MG63 (cell line): ENCODE measurements at regions not wholly inside any gene's neighbourhood (a gene's known extent, or its start where the extent isn't known, plus 50 kb on each side); places are given as distances from the start of the nearest gene placed in this dataset.

Experiments used
- DNase-seq: peaks from one replicate; pipeline ENCODE4 v3.0.0-alpha.2; 2020
- H3K27me3 ChIP-seq: fragments of 250-450 bp; sonication (Bioruptor Pico); 2 replicates; pipeline ENCODE4 v1.5.1; 2020; ENCODE audit warnings: mild to moderate bottlenecking, moderate library complexity
- H3K36me3 ChIP-seq: fragments of 250-450 bp; sonication (Bioruptor Pico); 2 replicates; pipeline ENCODE4 v1.5.1; 2020; ENCODE audit warnings: mild to moderate bottlenecking, moderate library complexity
- H3K4me3 ChIP-seq: fragments of 250-450 bp; sonication (Bioruptor Pico); 2 replicates; pipeline ENCODE4 v1.5.1; 2020; ENCODE audit warnings: mild to moderate bottlenecking, moderate library complexity
- H3K9me3 ChIP-seq: fragments of 250-450 bp; sonication (Bioruptor Pico); 2 replicates; pipeline ENCODE4 v1.5.1; 2020; ENCODE audit warnings: mild to moderate bottlenecking, moderate library complexity

DNA sequence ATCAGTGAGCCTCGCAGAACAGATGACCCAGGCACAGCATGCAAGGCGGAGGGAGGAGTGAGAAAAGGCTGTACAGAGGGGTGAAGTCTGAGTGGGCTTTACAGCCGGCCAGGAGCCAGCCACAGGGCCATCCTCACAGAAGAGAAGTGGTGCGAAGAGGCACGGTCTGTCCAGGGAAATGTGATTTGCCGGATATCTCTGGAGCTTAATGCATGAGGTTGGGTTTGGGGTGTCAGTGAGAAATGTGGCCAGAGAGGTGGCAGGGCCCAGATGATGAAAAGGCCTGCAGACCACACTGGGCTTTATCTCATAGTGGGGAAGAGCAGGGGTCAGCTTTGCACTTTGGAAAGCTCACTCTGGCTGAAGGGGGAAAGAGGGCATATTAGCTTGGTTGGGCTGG is 255.2 kb downstream of the BUD13 start:
- Histone ChIP-seq H3K36me3 (no peaks in the 10 kb centered on the region), H3K27me3 (no peaks in the 10 kb centered on the region)
- DNase-seq: no peak

DNA sequence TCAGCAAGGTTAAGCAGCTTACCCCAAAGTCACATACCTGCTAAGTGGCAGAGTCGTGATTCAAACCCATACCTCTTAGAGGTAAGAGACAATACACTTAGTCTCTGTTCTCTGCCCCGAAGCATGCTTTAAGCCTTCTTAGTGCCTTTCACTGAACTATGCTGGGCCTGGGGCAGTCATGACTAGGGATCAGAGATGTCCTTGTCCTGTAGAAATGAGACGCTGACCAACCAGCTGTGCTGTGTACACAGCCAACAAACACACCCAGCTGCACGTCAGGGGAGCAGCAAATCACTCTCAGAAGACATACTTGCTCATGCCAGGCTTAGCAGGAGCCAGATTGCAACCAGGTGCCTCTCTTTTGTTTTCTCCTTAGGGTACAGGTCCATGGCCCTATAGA is 255.7 kb downstream of the BUD13 start:
- Histone ChIP-seq H3K4me3 (no peak overlapping the region), H3K27me3 (no peaks in the 10 kb centered on the region), H3K9me3 (no peaks in the 10 kb centered on the region), H3K36me3 (no peaks in the 10 kb centered on the region)
- no peak for DNase-seq

More for the DNA sequence above, 255.2 kb downstream of the BUD13 start:
- Histone ChIP-seq H3K4me3 (no peak overlapping the region), H3K9me3 (no peaks in the 10 kb centered on the region)

DNA sequence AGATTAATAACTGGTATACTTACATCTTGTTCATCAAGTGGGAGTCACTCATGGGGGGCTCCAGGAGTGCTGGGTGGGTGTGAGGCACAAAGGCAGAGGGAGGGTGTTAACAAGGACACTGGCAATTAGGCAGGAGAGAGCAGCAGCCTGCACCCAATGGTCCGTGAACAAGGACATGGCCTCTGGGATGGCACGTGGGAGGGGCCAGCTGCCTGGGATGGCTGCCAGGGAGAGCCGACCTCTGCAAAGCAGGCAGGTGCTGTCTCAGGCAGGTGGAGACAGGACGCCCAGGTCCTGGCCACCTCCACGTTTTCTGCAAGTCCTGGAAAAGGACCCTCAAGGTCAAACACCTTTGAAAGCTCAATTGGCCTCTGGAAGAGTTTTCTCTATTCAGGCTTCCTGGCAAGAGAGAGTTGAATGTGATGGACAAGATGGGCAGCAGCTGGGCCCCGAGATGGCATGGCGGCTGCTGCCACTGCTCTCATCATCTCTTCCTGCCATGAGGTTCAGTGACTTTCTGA is 257.1 kb downstream of the BUD13 start:
- Histone ChIP-seq H3K36me3 (no peaks in the 10 kb centered on the region), H3K4me3 (no peak overlapping the region), H3K9me3 (no peaks in the 10 kb centered on the region), H3K27me3 (no peaks in the 10 kb centered on the region)
- no peak for DNase-seq

DNA sequence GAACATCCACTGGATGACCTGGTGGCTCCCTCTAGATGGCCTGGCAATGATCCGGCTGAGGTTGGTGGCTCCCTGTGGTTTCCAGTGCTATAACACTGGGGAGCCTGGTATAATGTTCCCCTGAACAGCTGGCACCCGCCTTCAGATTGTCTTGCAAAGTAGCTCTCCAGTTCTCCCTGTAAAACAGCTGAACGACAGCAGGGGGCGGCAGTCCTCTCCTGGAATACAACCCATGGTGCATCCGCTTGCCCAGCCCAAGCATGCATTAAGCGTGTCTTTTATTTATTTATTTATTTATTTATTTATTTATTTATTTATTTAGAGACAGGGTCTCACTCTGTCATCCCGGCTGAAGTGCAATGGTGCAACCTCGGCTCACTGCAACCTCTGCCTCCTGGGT is 258.9 kb downstream of the BUD13 start:
- Histone ChIP-seq H3K4me3 (no peak overlapping the region), H3K27me3 (no peaks in the 10 kb centered on the region), H3K36me3 (no peaks in the 10 kb centered on the region), H3K9me3 (no peaks in the 10 kb centered on the region)
- peak; percentile 60 for DNase-seq

DNA sequence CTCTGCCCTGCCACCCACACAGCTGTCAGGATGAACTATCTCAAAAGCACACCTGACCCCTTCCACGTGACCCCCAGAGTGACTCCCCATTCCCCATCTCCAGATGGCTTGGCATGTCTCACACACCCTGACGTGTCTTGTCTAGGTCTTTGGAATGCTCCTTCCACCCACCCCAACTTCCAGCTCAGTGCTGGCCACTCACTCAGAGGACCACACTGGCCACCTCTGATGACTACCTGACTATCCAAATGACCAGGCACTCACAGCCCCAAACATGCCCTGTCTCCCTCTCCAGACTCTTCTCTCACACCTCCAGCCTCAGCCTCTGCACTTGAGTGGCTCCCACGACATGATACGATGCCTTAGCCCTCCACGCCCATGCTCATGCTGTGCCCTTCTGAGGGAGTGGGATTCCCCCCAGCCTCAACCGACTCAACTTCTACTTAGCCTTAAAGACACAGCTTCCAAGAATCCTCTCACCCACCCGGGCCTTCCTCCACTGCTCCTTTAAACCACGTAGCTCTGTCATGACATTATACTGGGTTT is 259.4 kb downstream of the BUD13 start:
- Histone ChIP-seq H3K9me3 (no peaks in the 10 kb centered on the region), H3K36me3 (no peaks in the 10 kb centered on the region), H3K4me3 (no peak overlapping the region), H3K27me3 (no peaks in the 10 kb centered on the region)
- DNase-seq: no peak

DNA sequence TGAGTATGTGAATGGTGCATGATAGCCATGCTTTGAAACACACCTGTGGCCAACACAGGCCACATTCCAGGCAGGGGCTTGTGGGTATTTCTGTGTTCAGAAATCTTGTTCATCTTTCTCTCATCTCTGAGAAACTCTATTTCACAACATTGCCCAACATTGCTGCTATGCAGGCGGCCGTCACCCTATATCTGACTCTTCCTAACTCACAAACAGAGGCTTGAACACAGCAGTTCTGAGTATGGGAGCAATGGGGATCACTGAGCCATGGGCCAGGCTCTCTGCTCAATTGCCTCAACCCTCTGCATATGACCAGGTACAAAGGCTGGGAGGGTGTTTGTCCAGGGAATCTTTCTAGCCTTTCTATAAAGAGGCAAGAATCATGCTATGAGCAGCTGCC is 259.9 kb downstream of the BUD13 start:
- no peak for DNase-seq
- Histone ChIP-seq H3K4me3 (no peak overlapping the region), H3K9me3 (no peaks in the 10 kb centered on the region), H3K36me3 (no peaks in the 10 kb centered on the region), H3K27me3 (no peaks in the 10 kb centered on the region)

DNA sequence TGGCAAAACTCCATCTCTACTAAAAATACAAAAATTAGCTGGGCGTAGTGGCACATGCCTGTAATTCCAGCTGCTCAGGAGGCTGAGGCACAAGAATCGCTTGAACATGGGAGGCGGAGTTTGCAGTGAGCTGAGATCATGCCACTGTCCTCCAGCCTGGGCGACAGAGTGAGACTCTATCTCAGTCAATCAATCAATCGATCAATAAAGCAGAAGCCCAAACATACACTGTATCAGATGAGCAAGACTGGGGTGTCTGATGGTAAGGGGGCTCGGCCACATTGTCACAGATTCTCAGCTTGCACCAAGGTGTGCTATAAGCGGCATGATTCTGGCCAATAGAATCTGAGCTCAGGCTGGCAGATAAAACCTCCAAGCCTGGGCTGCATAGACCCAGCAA is 261.1 kb downstream of the BUD13 start:
- no peak for DNase-seq
- Histone ChIP-seq H3K36me3 (no peaks in the 10 kb centered on the region), H3K9me3 (no peaks in the 10 kb centered on the region), H3K4me3 (no peak overlapping the region), H3K27me3 (no peaks in the 10 kb centered on the region)

DNA sequence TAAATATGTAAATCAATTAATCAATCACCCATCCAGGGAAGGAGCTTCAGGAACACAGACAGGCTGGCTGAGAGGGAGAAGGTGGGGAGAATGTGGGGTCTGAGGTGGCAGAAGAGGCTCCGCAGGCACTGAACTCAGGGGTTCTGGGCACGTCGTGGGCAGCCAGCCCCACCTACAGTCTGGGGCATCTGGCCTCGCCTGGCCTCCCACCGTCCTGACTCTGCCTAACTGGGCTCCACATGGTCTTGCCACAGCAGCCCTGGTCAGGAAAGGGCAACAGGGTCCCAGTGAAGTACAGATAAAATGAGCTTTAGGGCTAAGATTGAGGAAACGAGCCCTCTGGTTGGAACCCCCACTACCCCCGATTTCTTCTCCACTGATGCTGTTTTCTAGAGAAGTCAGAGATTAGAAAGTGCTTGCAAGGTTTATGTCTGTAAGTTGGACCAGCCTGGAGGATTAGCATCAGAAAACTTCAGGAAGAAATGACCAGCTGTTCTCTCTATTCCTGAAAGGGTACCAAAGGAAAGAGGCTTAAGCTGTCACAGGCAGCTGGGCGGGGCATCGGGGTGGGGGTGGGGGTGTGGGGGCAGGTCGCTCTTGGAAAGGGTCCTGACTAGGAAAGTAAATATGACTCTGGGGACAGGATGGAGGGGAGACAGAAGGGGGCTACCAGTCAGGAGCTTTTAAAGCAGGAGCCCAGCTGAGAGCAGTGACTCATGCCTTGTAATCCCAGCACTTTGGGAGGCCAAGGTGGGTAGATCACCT is 261.7 kb downstream of the BUD13 start:
- no peaks in the 10 kb centered on the region for H3K9me3 ChIP-seq
- DNase-seq: no peak
- no peaks in the 10 kb centered on the region for H3K27me3 ChIP-seq
- H3K36me3 ChIP-seq: no peaks in the 10 kb centered on the region
- no peak overlapping the region for H3K4me3 ChIP-seq

DNA sequence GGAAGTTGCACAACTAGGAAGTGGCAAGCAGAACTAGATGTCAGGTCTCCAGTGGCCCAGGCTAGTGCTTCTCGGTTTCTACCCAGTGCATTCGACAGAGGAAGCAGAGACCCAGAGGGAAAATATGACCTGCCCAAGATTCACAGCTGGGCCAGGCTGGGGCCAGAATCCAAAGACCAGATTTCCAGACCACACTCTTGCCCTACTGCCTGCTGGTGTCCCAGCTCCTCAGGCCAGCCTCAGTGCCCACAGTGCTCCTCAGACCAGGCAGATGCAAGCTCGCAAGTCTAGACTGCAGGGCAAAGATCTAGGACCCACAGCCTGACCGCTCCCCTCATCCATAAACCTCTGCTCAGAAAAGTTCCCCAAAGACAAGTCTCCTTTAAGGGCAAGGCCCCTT is 262.6 kb downstream of the BUD13 start:
- H3K27me3 ChIP-seq: no peaks in the 10 kb centered on the region
- no peak for DNase-seq
- no peaks in the 10 kb centered on the region for H3K9me3 ChIP-seq
- H3K36me3 ChIP-seq: no peaks in the 10 kb centered on the region
- no peak overlapping the region for H3K4me3 ChIP-seq

DNA sequence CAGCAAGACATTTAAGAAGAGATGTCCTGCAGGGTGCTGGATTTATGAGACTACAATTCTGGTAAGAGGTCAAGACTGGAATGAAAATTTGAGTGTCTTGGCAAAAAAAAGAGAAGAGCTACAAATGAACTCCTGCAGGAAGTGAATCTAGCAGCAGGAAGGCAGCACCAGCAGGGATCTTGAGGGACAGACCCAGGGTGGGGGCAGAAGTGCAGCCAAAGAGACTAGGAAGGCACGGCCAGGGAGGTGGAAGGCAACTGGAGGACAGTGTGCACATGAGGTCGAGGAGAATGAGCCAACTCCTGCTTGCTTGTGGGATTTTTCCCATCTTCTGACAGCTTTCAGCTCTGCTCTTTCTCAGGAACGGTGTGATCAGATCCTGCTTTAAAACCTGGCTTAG is 263.2 kb downstream of the BUD13 start:
- Histone ChIP-seq H3K9me3 (no peaks in the 10 kb centered on the region), H3K4me3 (no peak overlapping the region), H3K27me3 (no peaks in the 10 kb centered on the region), H3K36me3 (no peaks in the 10 kb centered on the region)
- no peak for DNase-seq

DNA sequence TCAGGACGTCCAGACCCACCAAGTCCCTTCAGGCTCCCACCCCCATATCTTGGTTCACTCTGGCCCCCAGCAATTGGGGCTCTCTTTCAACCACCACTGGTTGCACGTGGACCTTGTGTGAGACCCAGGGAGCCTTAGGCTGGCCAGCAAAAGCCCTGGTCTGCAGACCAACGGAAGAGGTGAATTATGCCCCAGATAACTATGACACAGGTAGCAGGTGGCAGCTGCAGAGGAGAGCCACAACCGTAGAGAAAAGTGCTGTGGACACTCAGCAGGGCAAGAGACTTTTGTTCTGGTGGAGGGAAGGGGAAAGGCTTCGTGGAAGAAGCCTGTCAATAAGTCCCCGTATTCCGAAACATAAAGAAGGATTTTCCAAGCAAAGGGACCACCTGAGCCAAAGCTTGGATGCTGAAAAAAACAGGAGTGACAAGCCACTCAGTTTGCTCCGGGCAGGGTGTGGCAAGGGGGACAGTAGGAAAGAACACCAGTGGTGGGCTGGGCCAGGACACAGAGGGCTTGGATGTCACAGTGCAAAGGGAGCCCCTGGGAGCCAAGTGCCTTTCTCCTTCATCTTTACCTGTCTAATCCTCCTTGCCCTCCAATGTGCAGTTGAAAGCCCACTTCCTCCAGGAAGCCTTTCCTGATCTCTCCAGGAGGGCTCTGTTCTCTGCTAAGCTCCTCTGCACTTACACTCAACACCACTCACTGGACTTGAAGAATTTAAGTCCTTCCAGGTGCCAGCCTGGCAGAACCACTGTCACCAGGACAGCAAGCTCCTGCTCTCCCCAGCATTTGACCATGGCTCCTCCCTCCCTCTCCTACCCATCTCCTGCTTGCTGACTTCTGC is 264.7 kb downstream of the BUD13 start:
- no peaks in the 10 kb centered on the region for H3K9me3 ChIP-seq
- DNase-seq: no peak
- H3K4me3 ChIP-seq: no peak overlapping the region
- no peaks in the 10 kb centered on the region for H3K36me3 ChIP-seq
- no peaks in the 10 kb centered on the region for H3K27me3 ChIP-seq

DNA sequence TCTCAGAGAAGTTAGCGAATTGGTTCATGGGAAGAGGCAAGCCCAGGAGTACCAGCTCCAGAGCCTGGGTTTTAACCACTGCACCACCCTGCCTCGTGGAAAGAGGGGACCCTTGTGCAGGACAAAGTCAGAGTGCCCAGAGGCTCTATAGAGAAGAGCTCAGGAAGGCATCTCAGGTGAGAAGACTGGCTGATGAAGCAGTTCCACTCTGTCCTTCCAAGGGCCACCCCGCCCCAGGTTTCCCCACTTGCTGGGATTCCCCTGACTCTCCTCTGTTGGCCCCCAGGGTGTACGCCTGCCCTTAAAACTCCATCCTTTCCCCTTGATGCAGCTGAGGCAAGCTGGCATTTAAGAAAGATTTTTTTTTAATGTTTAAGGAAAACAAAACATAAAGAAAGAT is 265.8 kb downstream of the BUD13 start:
- Histone ChIP-seq H3K36me3 (no peaks in the 10 kb centered on the region), H3K9me3 (no peaks in the 10 kb centered on the region), H3K27me3 (no peaks in the 10 kb centered on the region), H3K4me3 (no peak overlapping the region)
- DNase-seq: no peak

DNA sequence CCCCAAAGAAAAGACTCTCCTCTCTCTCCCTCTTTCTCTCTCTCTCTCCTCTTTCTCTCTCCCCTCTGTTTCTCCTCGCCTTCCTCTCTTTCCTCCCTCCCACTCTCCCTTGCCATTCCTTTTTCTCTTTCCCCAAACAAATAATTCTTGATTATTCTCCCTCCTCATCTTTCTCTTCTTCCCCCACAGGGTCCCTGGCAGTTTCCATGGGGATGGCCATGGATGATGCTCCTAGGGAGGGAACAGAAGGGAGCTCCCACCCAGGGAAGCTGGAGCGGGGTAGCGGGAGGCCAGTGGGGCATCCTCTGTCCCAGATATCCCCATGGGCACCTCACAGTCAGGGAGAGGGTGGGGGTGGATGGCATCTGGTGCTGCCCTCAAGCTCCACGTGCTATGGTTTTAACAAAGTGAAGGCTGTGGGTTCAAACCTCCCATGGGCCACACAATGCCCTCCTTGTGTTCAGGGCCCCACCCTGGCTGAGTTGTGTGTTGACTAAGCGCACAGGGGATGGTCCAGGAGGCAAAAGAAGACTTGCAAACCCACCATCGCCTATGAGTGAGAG is 266.4 kb downstream of the BUD13 start:
- Histone ChIP-seq H3K36me3 (no peaks in the 10 kb centered on the region), H3K27me3 (no peaks in the 10 kb centered on the region), H3K9me3 (no peaks in the 10 kb centered on the region), H3K4me3 (no peak overlapping the region)
- no peak for DNase-seq

DNA sequence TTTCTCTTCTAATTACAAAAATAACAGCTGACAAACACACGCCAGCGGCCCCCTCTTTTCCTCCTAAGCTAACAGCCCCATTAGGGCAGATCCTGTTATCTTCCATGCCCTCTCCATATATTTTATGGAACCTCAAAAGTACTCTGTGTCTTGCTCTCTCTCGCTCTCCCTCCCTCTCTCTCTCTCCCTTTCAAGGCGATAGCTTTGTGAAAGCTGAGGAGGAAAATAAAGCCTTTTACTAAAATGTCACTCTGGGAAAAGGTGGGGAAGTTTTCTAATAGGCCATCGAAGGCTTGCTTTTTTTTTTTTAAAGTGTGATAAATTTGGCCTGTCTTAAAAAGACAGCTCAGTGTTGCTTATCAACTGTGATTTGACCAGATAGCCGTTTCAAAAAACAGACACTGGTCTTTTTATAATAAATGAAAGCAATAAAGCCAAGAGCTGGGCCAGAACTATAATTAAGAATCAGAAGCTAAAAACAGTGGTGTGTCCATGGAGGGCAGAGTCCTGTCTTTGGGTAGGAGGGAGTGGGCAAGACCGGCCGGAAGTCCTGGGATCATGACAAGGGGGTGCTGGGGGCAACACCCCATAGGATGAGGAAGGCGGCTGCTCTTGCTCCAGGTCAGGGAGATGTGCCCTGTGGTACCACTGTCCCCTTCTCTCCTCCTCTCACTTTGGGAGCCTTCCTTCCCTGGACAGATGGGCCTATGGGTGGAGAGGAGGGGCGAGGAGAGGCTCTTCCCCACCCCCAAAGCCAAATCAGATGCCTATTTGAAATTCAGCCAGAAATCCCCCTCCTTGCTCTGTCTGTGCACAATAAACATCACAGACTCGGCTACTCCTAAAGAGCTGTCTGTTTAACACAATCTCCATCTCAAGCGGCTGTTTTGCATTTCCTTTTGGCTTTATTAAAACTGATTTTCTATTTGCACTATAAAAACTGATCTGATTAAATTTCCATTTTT is 267.2 kb downstream of the BUD13 start:
- Histone ChIP-seq H3K9me3 (no peaks in the 10 kb centered on the region), H3K4me3 (no peak overlapping the region), H3K27me3 (no peaks in the 10 kb centered on the region), H3K36me3 (no peaks in the 10 kb centered on the region)
- DNase-seq: no peak

DNA sequence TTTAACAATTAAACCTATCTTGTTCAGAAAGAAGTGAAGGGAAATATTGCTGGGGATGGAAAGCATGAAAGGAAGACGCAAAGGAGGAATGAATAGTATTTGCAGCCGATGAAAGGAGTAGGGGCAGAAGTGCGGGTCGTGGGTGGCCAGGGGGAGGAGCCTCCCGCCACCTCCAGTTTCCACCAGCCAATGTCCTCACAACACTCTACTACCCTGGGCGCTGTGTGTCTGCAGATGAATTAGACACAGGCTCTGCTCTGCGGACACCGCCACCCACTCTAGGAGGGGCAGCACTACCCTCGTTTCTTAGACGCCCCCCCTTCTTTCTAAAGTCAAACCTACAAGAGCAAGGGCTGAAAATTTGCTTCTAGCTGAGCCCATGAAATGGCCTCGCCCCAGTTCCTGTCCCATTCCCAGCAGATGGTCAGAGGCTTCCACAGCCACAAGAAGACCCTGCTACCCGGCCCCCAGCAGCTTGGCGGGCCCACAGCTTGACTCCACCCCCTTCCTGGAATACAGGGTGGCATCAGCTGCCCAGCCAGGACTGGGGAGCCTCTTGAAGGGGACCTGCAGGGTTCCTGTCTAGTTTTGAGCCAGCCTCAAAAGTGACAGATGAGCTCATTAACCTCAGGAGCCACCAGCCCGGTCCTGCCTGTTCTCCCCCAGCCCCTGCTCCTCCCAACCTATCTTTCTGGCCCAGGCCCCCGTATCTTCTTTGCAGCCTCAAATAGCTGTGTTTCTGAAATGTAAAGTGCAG is 268.1 kb downstream of the BUD13 start:
- no peak overlapping the region for H3K4me3 ChIP-seq
- DNase-seq: no peak
- H3K27me3 ChIP-seq: no peaks in the 10 kb centered on the region
- H3K9me3 ChIP-seq: no peaks in the 10 kb centered on the region
- no peaks in the 10 kb centered on the region for H3K36me3 ChIP-seq
